GM21786 (cell line): ENCODE measurements at regions not wholly inside any gene's neighbourhood (a gene's known extent, or its start where the extent isn't known, plus 50 kb on each side); places are given as distances from the start of the nearest gene placed in this dataset.
"Not testable (repeated sequence)": the region's sequence is repeated elsewhere in the genome, so short reads cannot be mapped to it uniquely, and the experiment has no call there.

ENCODE experiments used
- ATAC-seq: cut with Tn5 transposase; IDR thresholded peaks from one replicate; pipeline ENCODE4 v1.9.1; 2021; ENCODE audit not compliant: unreplicated experiment

- ATAC-seq = peak; percentile 25
These were observed 159.9 kb downstream of the POTEB start for GRCh38 chr15:21717661-21718060.

GRCh38 chr15:21705480-21705879 is 172.1 kb downstream of the POTEB start:
- peak; percentile 88 for ATAC-seq

- not testable (repeated sequence) for ATAC-seq
These were observed 178.9 kb downstream of the POTEB start for GRCh38 chr15:21698620-21699019.

GRCh38 chr15:21695089-21695488 is 182.4 kb downstream of the POTEB start:
- not testable (repeated sequence) for ATAC-seq

GRCh38 chr15:21692471-21693102 is 184.9 kb downstream of the POTEB start:
- not testable (repeated sequence) for ATAC-seq

GRCh38 chr15:21656798-21657397 is 216.6 kb upstream of the POTEB3 start:
- ATAC-seq = peak; percentile 65

- not testable (repeated sequence) for ATAC-seq
These were observed 215.9 kb upstream of the POTEB3 start for GRCh38 chr15:21656114-21656746.

- not testable (repeated sequence) for ATAC-seq
These were observed 213.4 kb upstream of the POTEB3 start for GRCh38 chr15:21653707-21654106.

GRCh38 chr15:21638770-21639169 is 198.5 kb upstream of the POTEB3 start:
- not testable (repeated sequence) for ATAC-seq

GRCh38 chr15:21626694-21627093 is 186.4 kb upstream of the POTEB3 start:
- ATAC-seq = not testable (repeated sequence)

GRCh38 chr15:21609223-21609622 is 168.9 kb upstream of the POTEB3 start:
- ATAC-seq = not testable (repeated sequence)

- not testable (repeated sequence) for ATAC-seq
These were observed 125.1 kb upstream of the POTEB3 start for GRCh38 chr15:21565426-21565825.

GRCh38 chr15:21551809-21552208 is 111.5 kb upstream of the POTEB3 start:
- ATAC-seq = peak; percentile 74

- ATAC-seq = not testable (repeated sequence)
These were observed 106.0 kb upstream of the POTEB3 start for GRCh38 chr15:21546182-21546903.

- not testable (repeated sequence) for ATAC-seq
These were observed 92.5 kb upstream of the POTEB3 start for GRCh38 chr15:21532785-21533184.

GRCh38 chr15:21516248-21516647 is 75.9 kb upstream of the POTEB3 start:
- not testable (repeated sequence) for ATAC-seq

- ATAC-seq = not testable (repeated sequence)
These were observed 75.0 kb upstream of the POTEB3 start for GRCh38 chr15:21515296-21515695.

- not testable (repeated sequence) for ATAC-seq
These were observed 62.7 kb upstream of the POTEB3 start for GRCh38 chr15:21503021-21503420.
